DMS 273 (cell line): ENCODE measurements at regions not wholly inside any gene's neighbourhood (a gene's known extent, or its start where the extent isn't known, plus 50 kb on each side); places are given as distances from the start of the nearest gene placed in this dataset.
A peak's percentile ranks its signal among the peaks of the same experiment; 100 is the strongest.
"Not testable (repeated sequence)": the region's sequence is repeated elsewhere in the genome, so short reads cannot be mapped to it uniquely, and the experiment has no call there.

Experiments
- DNase-seq: peaks from one replicate; lab custom pipeline; 2025; ENCODE audit not compliant: unreplicated experiment; lab: John Stamatoyannopoulos, UW

GRCh38 chr9:113739605-113740507 is 136.3 kb upstream of the ZNF618 start:
- not testable (repeated sequence) for DNase-seq

- peak; percentile 49 for DNase-seq
These were observed 135.3 kb upstream of the ZNF618 start for GRCh38 chr9:113740508-113741500.

GRCh38 chr9:113741886-113742854 is 133.9 kb upstream of the ZNF618 start:
- DNase-seq: no peak

- DNase-seq: no peak
These were observed 133.2 kb upstream of the ZNF618 start for GRCh38 chr9:113742878-113743277.

GRCh38 chr9:113746486-113746885 is 129.6 kb upstream of the ZNF618 start:
- DNase-seq: no peak

- no peak for DNase-seq
These were observed 128.0 kb upstream of the ZNF618 start for GRCh38 chr9:113748135-113748534.

- no peak for DNase-seq
These were observed 122.5 kb upstream of the ZNF618 start for GRCh38 chr9:113753398-113754119.

- no peak for DNase-seq
These were observed 121.4 kb upstream of the ZNF618 start for GRCh38 chr9:113754739-113755138.

- no peak for DNase-seq
These were observed 120.7 kb upstream of the ZNF618 start for GRCh38 chr9:113755433-113755832.

GRCh38 chr9:113756476-113757192 is 119.5 kb upstream of the ZNF618 start:
- no peak for DNase-seq

GRCh38 chr9:113763429-113763828 is 112.7 kb upstream of the ZNF618 start:
- DNase-seq: no peak

- DNase-seq: no peak
These were observed 111.5 kb upstream of the ZNF618 start for GRCh38 chr9:113764572-113764971.

- no peak for DNase-seq
These were observed 106.7 kb upstream of the ZNF618 start for GRCh38 chr9:113769412-113769811.

GRCh38 chr9:113770396-113770795 is 105.7 kb upstream of the ZNF618 start:
- no peak for DNase-seq

GRCh38 chr9:113771199-113771598 is 104.9 kb upstream of the ZNF618 start:
- DNase-seq: no peak

- no peak for DNase-seq
These were observed 103.8 kb upstream of the ZNF618 start for GRCh38 chr9:113772121-113772810.

GRCh38 chr9:113774963-113775362 is 101.1 kb upstream of the ZNF618 start:
- DNase-seq: no peak

- DNase-seq: no peak
These were observed 100.4 kb upstream of the ZNF618 start for GRCh38 chr9:113775749-113776148.

- DNase-seq: no peak
These were observed 99.9 kb upstream of the ZNF618 start for GRCh38 chr9:113776194-113776593.
